ENCODE measurements at regions not wholly inside any gene's neighbourhood (a gene's known extent, or its start where the extent isn't known, plus 50 kb on each side); places are given as distances from the start of the nearest gene placed in this dataset.
A peak's percentile ranks its signal among the peaks of the same experiment; 100 is the strongest.
"Not testable (repeated sequence)": the region's sequence is repeated elsewhere in the genome, so short reads cannot be mapped to it uniquely, and the experiment has no call there.

DNA sequence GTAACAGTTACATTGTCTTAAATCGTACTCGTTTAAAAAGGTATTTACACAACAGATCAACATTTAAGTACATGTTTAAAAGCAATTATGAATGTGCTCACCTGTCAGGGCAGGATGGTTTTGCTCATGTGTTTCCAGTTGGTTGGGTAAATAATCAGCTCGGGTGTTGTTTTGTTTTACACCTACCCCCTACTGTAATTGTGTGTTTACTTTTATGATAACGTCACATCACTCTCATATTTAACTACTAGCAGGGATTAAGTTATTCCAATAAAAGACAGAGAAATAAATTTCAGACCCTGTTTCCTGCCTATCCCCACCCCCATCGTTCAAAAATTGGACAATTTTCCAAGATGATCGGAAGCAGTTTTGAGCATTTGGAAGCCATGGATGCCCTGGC, 390.2 kb downstream of the SEC14L1 start:
- DNase-seq: no peak

DNA sequence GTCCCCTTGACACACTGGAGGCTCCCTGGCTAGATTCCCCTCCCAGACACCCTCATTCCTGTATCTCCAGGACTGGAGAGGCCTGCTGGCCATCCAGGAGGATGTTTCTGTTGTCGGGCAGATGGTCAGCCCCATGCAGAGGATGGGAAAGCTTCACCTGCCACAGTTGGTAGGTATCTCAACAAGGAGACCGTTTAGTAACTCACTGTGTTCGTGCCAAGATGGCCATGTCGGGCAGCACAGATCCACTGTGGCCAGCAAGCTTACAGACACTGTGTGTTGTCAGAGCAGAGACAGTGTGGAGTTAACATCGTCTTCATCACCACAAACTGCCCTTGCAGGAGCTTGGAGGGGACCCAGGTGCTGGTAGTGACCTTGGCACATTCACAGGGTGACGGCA, 390.9 kb downstream of the SEC14L1 start:
- DNase-seq: no peak

DNA sequence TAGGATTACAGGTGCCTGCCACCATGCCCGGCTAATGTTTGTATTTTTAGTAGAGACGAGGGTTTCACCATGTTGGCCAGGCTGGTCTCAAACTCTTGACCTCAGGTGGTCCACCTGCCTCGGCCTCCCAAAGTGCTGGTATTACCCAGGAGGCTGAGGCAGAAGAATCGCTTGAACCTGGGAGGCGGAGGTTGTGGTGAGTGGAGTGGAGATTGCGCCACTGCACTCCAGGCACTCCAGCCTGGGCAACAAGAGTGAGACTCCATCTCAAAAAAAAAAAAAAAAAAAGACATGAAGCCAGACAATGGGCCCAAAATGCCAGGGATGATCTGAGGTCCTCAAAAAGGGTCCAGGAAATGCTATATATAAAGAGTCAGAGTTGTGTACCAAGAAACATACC, 392.9 kb downstream of the SEC14L1 start:
- DNase-seq: not testable (repeated sequence)

DNA sequence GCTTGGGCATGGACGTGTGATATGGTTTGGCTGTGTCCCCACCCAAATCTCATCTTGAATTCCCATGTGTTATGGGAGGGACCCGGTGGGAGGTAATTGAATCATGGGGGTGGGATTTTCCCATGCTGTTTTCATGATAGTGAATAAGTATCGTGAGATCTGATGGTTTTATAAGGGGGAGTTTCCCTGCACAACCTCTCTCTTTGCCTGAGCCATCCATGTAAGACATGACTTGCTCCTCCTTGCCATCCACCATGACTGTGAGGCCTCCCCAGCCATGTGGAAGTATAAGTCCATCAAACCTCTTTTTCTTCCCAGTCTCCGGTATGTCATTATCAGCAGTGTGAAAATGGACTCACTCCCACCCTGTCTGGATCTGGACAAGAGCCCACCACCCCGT, 393.4 kb downstream of the SEC14L1 start:
- DNase-seq: no peak

DNA sequence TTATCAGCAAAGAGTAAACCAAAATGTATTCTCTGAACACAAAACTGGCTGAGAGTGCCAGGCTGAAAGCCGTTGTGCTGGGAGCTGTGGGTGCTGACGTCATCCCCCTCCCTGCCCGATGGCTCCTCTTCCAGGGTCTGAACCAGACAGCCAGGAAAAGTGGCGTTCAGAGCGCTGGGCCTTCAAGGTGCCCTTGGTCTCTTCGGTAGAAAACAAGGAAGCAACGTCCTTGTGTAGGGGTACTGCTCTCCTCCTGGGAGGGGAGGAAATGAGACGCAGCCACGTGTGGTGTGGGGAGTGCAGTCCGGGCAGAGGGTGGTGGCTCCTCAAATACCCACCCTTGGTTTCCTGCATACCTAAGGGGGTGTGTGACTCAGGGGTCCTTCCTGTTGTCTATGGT, 394.7 kb downstream of the SEC14L1 start:
- DNase-seq: no peak

DNA sequence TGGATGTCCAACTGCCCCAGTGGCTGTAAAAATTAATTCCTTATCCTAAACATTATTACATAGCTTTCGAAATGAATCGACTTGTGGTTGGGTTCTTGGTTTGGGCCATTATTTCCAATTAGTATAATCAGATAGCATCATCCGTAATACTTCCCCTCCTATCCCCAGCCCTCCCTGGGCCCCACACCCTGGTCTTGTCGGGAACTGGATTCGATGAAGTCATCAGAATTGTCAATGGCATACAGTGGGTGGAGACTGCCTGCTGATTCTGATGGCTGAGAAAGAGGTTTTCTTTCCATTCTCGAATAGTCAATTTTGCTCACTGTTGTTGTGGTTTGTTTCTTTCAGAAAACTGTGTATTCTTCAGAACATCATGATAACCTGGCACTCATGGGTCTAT, 395.1 kb downstream of the SEC14L1 start:
- DNase-seq: no peak

DNA sequence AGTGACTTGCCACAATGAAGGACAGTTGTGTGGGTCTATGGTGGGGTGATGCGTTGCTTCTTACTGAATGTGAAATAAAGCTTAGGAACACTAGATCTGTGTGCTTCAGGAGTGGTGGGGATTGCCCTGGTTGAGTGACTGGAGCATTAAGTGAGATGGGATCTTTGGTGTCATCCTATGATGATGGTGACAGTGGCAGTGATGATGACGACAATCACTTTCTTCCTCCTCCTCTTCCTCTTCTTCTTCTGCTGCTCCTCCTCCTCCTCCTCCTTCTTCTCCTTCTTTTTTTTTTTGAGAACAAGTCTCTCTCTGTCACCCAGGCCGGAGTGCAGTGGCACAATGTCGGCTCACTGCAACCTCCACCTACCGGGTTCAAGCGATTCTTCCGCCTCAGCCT, 396.8 kb downstream of the SEC14L1 start:
- no peak for DNase-seq

DNA sequence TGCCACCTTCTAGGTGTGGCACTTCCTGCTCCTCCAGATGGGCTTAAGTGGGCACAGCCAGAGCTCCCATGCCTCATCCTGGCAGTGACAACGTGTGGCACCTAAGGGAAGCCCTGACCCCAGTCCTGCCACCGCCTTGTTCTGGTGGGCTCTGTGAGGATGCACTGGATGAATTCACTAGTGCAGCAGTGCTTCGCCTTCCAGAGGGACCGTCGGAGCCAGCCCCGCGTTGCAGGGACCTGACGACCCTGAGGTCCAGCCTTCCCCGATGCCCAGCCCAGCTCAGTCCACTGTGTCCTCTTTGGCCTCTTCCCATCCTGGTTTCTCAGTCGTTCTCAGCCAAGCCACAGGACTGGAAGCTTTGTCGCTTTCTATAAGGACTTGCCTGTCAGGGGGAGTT, 399.8 kb downstream of the SEC14L1 start:
- DNase-seq: no peak

DNA sequence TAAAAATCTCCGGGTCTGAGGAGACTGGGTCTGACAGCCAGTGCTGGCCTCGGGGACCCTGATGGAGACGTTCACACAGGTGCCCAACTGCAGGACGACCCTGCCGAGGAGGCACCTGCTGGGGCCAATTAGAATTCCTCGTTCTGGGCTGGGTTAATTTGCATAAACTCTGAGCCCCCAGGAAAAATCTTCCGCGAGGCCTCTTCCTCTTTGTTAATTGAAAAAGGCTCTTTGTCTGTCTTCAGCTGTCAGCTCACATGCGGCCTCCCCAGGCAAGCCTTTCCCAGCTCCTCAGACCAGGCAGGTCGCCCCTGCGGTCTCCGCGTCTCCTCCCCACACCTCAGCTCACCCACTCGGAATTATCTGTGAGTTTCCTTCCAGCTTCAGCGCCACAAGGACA, 400.2 kb downstream of the SEC14L1 start:
- no peak for DNase-seq

DNA sequence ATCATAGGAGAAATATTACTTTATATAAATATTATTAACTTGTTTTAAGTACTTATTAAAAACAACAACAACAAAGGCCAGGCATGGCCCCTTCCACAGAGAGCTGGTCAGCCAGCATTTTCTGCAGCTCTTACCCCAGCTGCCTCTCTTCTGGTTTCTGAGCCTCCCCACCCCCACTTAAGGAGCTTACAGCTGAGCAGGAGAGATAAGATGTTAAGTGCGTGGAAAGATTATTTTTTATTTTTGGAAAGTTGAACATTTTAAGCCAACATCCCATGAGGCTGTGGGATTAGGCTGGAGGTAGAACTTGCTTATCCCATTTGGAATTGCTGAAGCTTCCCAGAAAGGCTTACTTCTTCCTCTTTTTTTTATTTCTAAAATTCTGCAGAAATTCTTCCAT, 401.2 kb downstream of the SEC14L1 start:
- no peak for DNase-seq

DNA sequence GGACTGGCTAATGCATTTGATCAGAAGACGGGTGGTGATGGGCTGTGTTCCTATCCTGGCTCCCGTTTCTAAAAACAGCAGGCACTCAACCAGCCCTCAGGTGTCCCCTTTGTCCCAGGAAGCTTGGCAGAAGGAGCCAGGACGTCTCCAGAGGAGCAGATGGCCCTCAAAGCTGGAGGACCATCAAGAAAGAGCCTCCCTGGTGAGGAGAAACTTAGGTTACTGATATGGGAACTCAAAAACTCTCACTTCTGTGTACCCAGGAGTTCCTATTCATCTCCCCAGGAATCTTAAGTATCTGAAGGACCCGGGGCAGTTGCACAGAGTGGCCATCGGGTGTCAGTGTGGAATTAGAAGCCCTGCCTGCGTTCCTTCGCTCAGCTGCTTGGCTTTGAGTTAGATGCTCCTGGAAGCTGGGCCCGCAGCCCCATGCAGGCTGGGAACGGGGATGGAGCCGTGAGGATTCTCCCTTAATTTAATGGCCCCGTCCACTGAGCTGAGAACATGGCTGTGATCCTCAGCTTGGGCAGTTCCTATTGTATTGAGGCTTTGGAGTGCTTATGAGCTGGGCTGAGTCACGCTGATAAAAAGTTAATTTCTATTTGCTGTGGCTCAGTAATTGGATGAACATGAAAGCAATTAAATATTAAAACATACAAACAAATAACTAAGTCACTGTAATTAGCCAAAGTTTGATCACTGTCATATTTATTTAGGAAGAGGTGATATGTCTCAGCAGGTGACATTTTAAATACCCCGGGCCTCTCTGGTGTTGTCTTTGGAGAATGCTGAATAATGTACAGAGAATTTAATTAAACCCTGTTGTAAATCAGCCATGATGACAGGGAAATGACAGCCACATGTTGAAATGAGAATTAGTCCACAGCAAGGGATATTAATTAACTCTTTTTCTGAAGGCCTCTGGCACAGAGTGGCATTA, 402.1 kb downstream of the SEC14L1 start:
- DNase-seq: peak; percentile 23 to 51

DNA sequence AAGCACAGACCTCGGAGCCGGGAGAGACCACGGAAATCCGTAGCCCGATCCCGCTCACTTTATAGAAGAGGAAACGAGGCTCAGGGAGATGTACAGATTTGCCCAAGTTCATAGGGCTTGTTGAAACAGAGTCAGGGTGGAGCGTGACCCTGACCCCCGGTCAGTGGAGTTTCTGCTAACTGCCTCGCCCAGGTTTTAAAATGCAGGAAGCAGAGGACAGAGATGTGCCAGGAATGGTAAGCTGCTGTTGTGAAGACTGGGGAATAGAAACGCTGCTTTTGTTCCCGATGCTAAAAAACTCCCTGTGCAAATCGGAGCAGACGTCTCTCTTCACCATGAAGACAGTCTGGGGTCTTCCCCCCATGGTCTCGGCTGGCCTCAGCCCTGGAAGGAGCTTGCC, 403.0 kb downstream of the SEC14L1 start:
- DNase-seq: no peak

DNA sequence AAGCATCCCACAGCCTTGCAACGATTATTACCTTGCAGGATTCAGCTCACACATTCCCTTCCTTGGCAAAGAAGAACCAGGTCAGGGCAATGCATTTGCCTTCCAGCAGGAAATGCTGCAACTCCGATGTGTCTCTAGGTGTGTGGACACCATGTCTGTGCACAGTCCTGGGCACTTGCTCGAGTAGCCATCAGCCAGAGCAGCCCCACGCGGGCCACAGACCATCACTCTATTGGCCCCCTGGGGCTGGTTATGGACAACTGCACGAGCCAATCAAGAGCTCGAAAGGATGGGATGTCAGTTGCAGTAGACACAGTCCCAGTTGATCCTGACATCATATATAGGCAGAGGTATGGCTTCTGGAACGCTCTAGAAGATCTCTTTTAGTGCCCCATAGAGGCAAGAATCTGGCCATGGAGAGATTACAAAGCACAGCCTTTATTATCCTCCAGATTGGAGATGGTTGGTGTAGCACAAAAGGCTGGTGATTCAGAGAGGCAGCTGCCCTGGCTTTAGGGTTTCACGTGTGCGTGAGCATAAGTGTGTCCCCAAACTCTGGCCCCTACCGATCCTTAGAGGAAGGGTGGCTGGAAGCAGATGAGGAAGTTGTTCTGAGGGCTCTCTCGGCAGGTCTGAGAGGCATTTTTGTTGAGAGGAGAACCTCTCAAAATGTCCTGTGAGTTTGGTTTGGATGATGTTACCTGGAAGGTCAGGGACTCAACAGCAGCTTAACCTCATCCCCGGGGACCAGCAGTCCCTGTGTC, 403.8 kb downstream of the SEC14L1 start:
- no peak for DNase-seq

DNA sequence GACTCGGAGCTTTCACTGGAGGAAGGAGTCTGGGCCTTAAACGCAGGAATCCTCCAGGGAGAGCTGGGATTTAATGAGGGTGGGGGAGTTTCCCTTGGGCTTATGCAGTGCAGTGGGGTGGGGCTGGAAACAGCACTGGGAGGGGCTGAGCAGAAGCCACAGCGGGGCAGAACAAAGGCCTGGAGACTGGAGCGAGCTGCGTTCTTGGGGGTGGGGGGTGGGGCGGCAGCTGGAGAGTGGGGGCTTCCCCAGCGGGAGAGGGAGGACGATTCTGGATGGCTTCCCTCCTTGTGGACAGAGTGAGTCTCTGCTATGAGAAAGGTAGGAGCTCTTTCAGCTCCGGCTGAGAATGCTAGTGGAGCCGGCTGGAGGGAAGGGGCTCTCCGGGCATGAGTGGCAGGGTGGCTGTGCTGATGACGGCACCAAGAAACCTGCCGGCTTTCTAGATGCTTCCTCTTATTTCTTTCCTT, 406.0 kb downstream of the SEC14L1 start:
- DNase-seq: no peak

DNA sequence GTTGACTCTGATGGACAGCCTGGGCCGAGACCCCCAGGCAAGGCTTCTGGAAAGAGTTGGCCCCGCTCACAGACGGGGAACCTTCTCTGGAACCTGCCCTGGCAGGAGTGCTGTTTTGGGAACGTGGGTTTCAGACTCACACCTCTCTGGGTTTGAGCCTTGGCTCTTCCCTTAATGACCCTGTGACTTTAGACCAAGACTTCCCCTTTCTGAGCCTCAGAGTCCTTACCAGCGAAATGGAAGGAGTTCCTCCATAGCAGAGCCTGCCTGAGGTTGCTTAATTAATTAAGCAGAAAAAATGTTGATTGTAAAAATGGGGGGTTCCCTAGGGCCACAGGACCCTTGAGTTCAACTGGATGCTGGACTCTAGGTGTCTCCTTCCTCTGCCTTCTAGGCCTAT, 408.2 kb downstream of the SEC14L1 start:
- DNase-seq: no peak

DNA sequence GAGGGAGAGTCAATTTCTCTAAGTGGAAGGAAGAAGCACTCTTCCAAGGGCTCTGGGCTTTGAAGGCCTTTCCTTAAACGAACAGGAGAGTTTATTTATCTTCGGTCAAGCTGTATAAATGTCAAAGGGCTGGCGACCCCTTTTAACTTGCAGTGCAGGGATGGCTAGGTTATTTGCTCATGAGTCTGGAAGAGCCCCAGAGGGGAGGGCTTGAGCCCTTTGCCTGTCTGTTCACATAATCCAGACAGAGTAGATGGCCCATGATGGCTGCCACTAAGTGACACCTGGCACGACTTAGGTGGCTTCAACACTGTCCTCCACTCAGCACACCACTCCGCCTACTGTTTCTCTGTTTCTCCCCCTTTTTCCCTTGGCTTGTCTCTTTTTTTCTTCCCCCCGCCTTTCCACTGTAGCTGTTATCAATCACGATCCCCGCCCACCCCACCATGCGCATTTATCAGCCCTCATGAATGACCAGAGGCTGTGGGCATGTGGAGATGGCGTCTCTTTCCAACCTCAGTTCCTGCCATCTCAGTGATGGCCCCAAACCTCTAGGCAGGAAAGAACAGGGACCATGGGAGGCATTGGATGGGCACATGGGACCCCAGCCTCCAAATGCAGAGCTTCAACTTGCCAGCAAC, 408.7 kb upstream of the TNRC6C start:
- DNase-seq: no peak

DNA sequence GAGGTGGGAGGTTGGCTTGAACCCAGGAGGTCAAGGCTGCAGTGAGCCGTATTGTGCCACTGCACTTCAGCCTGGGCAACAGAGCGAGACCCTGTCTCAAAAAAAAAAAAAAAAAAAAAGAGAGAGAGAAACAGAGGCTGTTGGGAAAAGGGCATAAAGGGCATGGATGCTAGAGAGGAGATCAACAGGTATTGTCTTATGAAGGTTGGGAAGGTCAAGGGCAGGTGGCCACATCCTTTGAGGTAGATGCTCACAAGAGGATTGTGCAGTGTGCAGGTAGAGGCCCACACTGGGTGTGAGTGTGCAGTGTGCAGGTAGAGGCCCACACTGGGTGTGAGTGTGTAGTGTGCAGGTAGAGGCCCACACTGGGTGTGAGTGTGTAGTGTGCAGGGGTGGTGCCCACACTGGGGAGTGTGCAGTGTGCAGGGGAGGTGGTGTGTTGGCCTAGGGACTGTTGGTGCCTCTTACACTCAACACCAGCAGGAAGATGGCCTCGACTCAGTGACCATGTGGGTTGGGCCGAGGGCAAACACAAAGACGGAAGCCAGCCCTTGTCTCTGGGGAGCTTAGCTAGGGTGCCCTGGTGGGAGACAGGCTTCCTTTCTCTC, 404.9 kb upstream of the TNRC6C start:
- DNase-seq: no peak

DNA sequence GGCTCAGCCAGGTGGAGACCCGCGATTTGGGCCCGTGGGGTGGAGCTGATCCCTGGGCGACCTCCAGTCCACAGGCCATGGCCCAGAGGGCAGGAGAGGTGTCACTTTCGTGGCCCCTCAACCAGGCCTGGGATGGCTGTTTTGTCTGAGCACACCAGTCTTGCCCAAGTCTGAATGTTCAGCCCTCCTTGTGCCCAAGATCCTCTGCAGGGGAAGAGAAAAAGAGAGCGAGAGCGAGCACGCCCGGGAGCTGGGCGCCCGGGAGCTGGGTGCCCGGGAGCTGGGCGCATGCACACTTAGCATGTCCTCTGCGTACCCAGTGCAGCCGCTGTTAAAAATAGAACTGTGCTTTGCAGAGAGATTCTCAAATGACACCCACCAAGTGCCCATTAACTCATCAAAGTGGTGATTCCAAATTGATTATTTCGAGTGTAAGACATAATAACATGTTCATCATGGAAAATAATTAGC, 403.3 kb upstream of the TNRC6C start:
- DNase-seq: no peak

DNA sequence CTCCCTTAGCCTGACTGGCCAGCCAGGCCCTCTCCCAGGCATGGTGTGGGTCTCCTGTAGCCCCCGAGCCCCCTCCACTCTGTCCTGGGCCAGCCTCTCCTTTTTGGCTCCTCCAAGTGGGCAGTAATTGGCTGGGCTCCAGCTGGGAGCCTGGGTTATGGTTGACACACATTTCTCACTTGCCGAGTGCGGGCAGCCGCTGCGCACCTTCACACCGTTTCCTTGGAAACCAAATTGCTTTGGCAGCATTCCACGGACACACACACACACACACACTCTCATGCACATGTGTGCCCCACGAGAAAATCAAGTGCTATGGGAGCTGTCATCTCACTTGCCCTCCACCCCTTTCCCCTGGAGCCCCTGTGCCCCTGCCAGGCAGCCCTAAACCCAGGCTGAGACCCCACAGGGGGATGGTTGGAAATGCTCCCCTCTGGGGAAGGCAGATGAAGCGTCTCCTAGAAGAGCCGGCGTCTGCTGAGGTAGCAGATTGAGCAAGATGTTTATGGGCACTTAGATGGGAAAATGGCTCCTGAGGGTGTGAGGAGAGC, 402.7 kb upstream of the TNRC6C start:
- DNase-seq: no peak

DNA sequence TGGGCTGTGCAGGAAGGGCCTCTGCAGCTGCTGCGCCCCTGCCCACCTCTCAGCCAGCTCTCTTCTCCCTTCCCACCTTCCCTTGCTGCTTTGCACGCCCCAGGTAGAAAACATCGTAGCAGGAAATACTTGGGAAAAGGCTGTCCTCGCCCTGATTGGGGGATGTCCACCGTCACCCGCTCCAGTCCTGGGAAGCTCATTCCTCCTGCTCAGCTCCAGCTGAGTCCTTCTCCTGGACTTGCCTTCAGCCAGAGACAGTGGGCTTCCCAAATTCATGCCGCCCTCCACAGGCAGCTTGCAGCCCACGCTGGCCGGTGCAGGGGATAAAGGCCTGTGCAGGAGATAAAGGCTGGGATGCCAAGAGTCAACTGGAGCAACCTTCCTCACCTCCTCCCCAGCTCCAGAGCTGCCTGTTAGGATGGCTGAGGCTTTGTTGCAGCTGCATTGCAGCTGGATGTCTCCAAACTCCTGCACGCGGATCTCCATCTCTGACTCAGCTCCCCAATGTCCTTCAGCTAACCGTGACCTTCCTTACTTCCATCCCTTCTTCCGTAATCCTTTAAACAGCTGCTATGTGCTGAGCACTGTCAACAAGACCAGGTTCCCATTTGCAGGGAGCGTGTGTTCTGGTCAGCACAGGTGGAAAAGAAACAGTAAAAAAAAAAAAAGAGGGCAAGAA, 402.0 kb upstream of the TNRC6C start:
- DNase-seq: no peak

DNA sequence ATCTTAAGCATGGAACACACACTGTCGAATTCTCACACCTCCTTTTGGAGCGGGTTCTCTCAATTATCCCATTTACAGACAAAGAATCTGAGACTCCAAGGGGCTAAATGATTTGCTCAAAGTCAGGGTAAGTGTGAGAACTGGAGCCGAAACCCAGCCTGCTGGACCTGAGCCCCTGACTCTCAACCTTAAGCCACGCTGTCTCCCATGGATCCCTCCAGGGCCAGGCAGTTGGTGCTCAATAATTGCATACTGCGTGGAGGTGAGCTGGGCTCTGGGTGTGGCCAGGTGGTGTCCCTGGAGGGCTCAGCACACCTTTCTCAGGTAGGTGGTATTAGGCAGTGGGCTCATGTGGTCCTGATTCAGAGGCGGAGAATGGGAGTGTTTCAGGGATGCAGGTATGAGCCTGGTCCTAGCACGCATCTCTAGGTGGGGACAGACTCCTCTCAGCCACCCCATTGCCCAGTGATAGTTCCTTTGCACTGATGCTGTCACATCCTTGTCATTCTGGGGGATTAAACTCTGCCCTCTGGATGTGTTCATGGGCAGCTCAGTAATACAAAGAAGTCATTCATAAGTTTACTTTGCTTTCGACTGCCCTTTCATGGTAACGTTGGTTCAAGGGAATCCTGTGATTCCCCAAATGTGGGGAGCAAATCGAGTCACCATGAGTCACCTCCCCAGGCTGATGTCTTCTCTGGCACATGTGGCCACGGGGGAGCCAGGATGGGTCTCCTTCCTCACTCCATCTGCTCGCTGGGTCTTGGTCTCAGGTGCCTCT, 399.5 kb upstream of the TNRC6C start:
- DNase-seq: no peak

Data from bone marrow (tissue), 2 donors.